ENCODE measurements at regions not wholly inside any gene's neighbourhood (a gene's known extent, or its start where the extent isn't known, plus 50 kb on each side); places are given as distances from the start of the nearest gene placed in this dataset.

DNA sequence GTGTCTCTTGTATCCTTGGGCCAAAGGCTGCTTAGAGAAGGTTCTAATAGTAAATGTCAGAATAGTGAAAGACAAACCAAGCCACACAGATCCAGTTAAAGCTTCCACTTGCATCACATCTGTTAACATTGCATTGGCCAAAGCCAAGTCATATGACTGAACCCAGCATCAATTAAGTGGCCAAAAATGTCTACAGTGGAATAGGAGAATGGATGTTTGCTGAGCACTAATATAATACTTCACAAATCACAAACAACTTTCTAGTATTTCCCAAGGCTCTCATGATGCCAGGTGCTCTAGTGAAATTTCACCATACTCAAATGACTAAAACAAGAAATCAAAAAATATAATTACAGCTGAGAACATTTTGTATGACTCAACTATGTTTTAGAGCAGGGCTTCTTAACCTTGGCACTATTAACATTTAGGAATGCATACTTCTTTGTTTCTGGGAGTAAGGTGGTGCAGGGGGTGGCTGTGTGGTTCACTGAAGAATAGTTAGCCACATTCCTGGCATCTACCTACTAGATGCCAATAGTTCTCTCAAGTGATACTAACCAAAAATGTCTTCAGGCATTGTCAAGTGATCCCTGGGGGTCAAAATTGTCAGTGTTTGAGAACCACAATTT, 148.0 kb upstream of the SPTLC3 start:
- TF ChIP-seq CTCF (IDR thresholded peaks at IDR 0.05; ENCODE audit: insufficient read depth, low read length, poor library complexity, severe bottlenecking): no peak
- DNase-seq (ENCODE audit: extremely low read depth, insufficient read length): no peak
- no peak overlapping the region for H3K4me3 ChIP-seq (replicated peaks; ENCODE audit: low read depth, low read length)
- H3K27me3 ChIP-seq (replicated peaks; ENCODE audit: control insufficient read depth, insufficient read depth, low read length): no peaks in the 10 kb centered on the region
- no peaks in the 10 kb centered on the region for H3K36me3 ChIP-seq (ENCODE audit: control insufficient read depth, insufficient read depth, low read length)

DNA sequence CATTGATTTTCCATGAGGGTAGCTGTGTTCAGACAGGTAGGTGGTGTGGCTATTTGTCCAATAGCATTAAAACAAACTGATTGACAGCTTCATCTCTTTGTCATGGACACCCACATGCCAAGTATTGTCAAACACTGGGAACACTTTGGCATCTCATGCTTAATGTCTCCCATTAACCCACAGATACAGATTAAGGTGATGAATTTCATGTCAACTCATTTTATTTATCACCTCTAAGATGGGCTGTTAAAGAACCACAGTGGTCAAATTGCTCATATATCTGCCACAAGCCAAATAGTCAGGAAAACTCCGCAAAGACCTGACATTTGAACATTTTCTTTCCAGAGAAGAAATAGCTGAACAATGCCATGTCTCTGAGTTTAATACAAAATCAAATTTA, 139.1 kb upstream of the SPTLC3 start:
- H3K4me3 ChIP-seq (replicated peaks; ENCODE audit: low read depth, low read length): no peak overlapping the region
- H3K27me3 ChIP-seq (replicated peaks; ENCODE audit: control insufficient read depth, insufficient read depth, low read length): no peaks in the 10 kb centered on the region
- TF ChIP-seq CTCF (IDR thresholded peaks at IDR 0.05; ENCODE audit: insufficient read depth, low read length, poor library complexity, severe bottlenecking): no peak
- DNase-seq (ENCODE audit: extremely low read depth, insufficient read length): no peak
- H3K36me3 ChIP-seq (ENCODE audit: control insufficient read depth, insufficient read depth, low read length): no peaks in the 10 kb centered on the region

- no peak overlapping the region for H3K4me3 ChIP-seq (replicated peaks; ENCODE audit: low read depth, low read length)
- no peaks in the 10 kb centered on the region for H3K27me3 ChIP-seq (replicated peaks; ENCODE audit: control insufficient read depth, insufficient read depth, low read length)
- no peaks in the 10 kb centered on the region for H3K36me3 ChIP-seq (ENCODE audit: control insufficient read depth, insufficient read depth, low read length)
- no peak for DNase-seq (ENCODE audit: extremely low read depth, insufficient read length)
- TF ChIP-seq CTCF (IDR thresholded peaks at IDR 0.05; ENCODE audit: insufficient read depth, low read length, poor library complexity, severe bottlenecking): no peak
Measured at GRCh38 chr20:12870588-12870987, 138.2 kb upstream of the SPTLC3 start.

- Histone ChIP-seq H3K27me3 (replicated peaks; ENCODE audit: control insufficient read depth, insufficient read depth, low read length) (no peaks in the 10 kb centered on the region), H3K36me3 (ENCODE audit: control insufficient read depth, insufficient read depth, low read length) (no peaks in the 10 kb centered on the region), H3K4me3 (replicated peaks; ENCODE audit: low read depth, low read length) (no peak overlapping the region)
- TF ChIP-seq CTCF (IDR thresholded peaks at IDR 0.05; ENCODE audit: insufficient read depth, low read length, poor library complexity, severe bottlenecking): no peak
- no peak for DNase-seq (ENCODE audit: extremely low read depth, insufficient read length)
Measured at GRCh38 chr20:12874933-12875332, 133.8 kb upstream of the SPTLC3 start.

GRCh38 chr20:12875510-12875909, 133.3 kb upstream of the SPTLC3 start:
- TF ChIP-seq CTCF (IDR thresholded peaks at IDR 0.05; ENCODE audit: insufficient read depth, low read length, poor library complexity, severe bottlenecking): no peak
- Histone ChIP-seq H3K27me3 (replicated peaks; ENCODE audit: control insufficient read depth, insufficient read depth, low read length) (no peaks in the 10 kb centered on the region), H3K36me3 (ENCODE audit: control insufficient read depth, insufficient read depth, low read length) (no peaks in the 10 kb centered on the region), H3K4me3 (replicated peaks; ENCODE audit: low read depth, low read length) (no peak overlapping the region)
- no peak for DNase-seq (ENCODE audit: extremely low read depth, insufficient read length)

Data from GM06990 (cell line).